IMR-90 (cell line): ENCODE measurements at regions not wholly inside any gene's neighbourhood (a gene's known extent, or its start where the extent isn't known, plus 50 kb on each side); places are given as distances from the start of the nearest gene placed in this dataset.

ENCODE experiments used
- CEBPB ChIP-seq: IDR thresholded peaks from 2 replicates; pipeline ENCODE4 v1.6.1; 2012; ENCODE audit warnings: low read depth, low read length, improper control_type of control experiment
- CHD1 ChIP-seq: IDR thresholded peaks from 2 replicates; pipeline ENCODE4 v1.6.1; 2012; ENCODE audit warnings: low read depth, low read length, improper control_type of control experiment
- CTCF ChIP-seq: conservative IDR thresholded peaks from 2 replicates; pipeline ENCODE4 v1.5.1; 2012; ENCODE audit warnings: mild to moderate bottlenecking, low read depth, low read length, improper control_type of control experiment
- ELK1 ChIP-seq: fragments of 150-350 bp; IDR thresholded peaks from 2 replicates; pipeline ENCODE4 v1.6.1; 2016; ENCODE audit warnings: low read depth, mild to moderate bottlenecking, low read length, moderate library complexity, borderline replicate concordance
- MAZ ChIP-seq: IDR thresholded peaks from 2 replicates; pipeline ENCODE4 v1.6.1; 2012; ENCODE audit warnings: low read depth, mild to moderate bottlenecking, low read length, improper control_type of control experiment, moderate library complexity, borderline replicate concordance
- MXI1 ChIP-seq: IDR thresholded peaks from 2 replicates; pipeline ENCODE4 v1.6.1; 2012; ENCODE audit warnings: low read depth, mild to moderate bottlenecking, low read length, moderate library complexity, borderline replicate concordance
- NFE2L2 ChIP-seq: fragments of 150-350 bp; IDR thresholded peaks from 2 replicates; pipeline ENCODE4 v1.6.1; 2016; ENCODE audit warnings: low read depth, mild to moderate bottlenecking, low read length
- POLR2A ChIP-seq: IDR thresholded peaks from 2 replicates; pipeline ENCODE4 v1.6.1; 2012; ENCODE audit warnings: mild to moderate bottlenecking, low read depth, low read length
- RAD21 ChIP-seq: IDR thresholded peaks from 2 replicates; pipeline ENCODE4 v1.6.1; 2012; ENCODE audit warnings: low read length, improper control_type of control experiment
- RCOR1 ChIP-seq: IDR thresholded peaks from 2 replicates; pipeline ENCODE4 v1.6.1; 2012; ENCODE audit warnings: mild to moderate bottlenecking, low read length, improper control_type of control experiment; ENCODE audit not compliant: insufficient replicate concordance
- RFX5 ChIP-seq: IDR thresholded peaks from 2 replicates; pipeline ENCODE4 v1.8.0; 2012; ENCODE audit warnings: low read depth, mild to moderate bottlenecking, low read length, moderate library complexity
- SMC3 ChIP-seq: fragments of 150-350 bp; IDR thresholded peaks from 2 replicates; pipeline ENCODE4 v1.6.1; 2016; ENCODE audit warnings: low read depth, mild to moderate bottlenecking, antibody characterized with exemption, low read length, moderate library complexity
- USF2 ChIP-seq: fragments of 150-350 bp; IDR thresholded peaks from 2 replicates; pipeline ENCODE4 v1.6.1; 2017; ENCODE audit warnings: mild to moderate bottlenecking, antibody characterized with exemption, low read length, low read depth

GRCh38 chr9:103978396-103978795, 115.7 kb upstream of the SMC2 start:
- TF ChIP-seq POLR2A (no peak), CTCF (no peak), RCOR1 (no peak), ELK1 (no peak), RFX5 (no peak), MAZ (no peak), CHD1 (no peak), USF2 (no peak), CEBPB (no peak), SMC3 (no peak), RAD21 (no peak), NFE2L2 (no peak), MXI1 (no peak)
